ENCODE measurements at regions not wholly inside any gene's neighbourhood (a gene's known extent, or its start where the extent isn't known, plus 50 kb on each side); places are given as distances from the start of the nearest gene placed in this dataset.

GRCh38 chr10:120770496-120770895 is 80.7 kb upstream of the WDR11 start:
- no peaks in the 10 kb centered on the region for H3K9me3 Mint-ChIP-seq
- Histone ChIP-seq H4K20me1 (ENCODE audit: low read depth) (no peaks in the 10 kb centered on the region), H3K4me1 (peaks cover 24% of the 10 kb centered on the region), H3K9me3 (ENCODE audit: low read depth) (no peaks in the 10 kb centered on the region), H3K27ac (no peak overlapping the region), H3K27me3 (no peaks in the 10 kb centered on the region), H3K4me2 (no peak overlapping the region), H3K36me3 (no peaks in the 10 kb centered on the region), H3K9ac (no peak overlapping the region), H3K4me3 (no peak overlapping the region), H3F3A (ENCODE audit: low read depth) (peaks cover 9% of the 10 kb centered on the region), H3K79me2 (ENCODE audit: low read depth) (no peaks in the 10 kb centered on the region), H2AFZ (replicated peaks) (peak overlapping the region; percentile 11)
- no peak for TF ChIP-seq EZH2 (IDR thresholded peaks at IDR 0.05)
- no peak for TF ChIP-seq EZH2phosphoT487 (IDR thresholded peaks at IDR 0.05)
- no peak for TF ChIP-seq CTCF (IDR thresholded peaks at IDR 0.05)
- H3K27me3 Mint-ChIP-seq (ENCODE audit: insufficient read depth, low read depth): peaks cover 4% of the 10 kb centered on the region
- H3K4me3 Mint-ChIP-seq: no peak overlapping the region
- H3K36me3 Mint-ChIP-seq: no peaks in the 10 kb centered on the region
- peaks cover 22% of the 10 kb centered on the region for H3K4me1 Mint-ChIP-seq
- H3K27ac Mint-ChIP-seq: no peak overlapping the region
- DNase-seq (ENCODE audit: low spot score): no peak

GRCh38 chr10:120776442-120776841 is 74.7 kb upstream of the WDR11 start:
- H3K4me3 Mint-ChIP-seq: no peak overlapping the region
- Histone ChIP-seq H2AFZ (replicated peaks) (no peak overlapping the region), H3K27ac (no peak overlapping the region), H3K4me3 (no peak overlapping the region), H3K9me3 (ENCODE audit: low read depth) (no peaks in the 10 kb centered on the region), H3K4me1 (peaks cover 9% of the 10 kb centered on the region), H3F3A (ENCODE audit: low read depth) (no peaks in the 10 kb centered on the region), H3K36me3 (no peaks in the 10 kb centered on the region), H3K27me3 (no peaks in the 10 kb centered on the region), H3K79me2 (ENCODE audit: low read depth) (no peaks in the 10 kb centered on the region), H3K4me2 (no peak overlapping the region), H3K9ac (no peak overlapping the region), H4K20me1 (ENCODE audit: low read depth) (no peaks in the 10 kb centered on the region)
- peaks cover 5% of the 10 kb centered on the region for H3K27me3 Mint-ChIP-seq (ENCODE audit: insufficient read depth, low read depth)
- peaks cover 11% of the 10 kb centered on the region for H3K4me1 Mint-ChIP-seq
- H3K27ac Mint-ChIP-seq: no peak overlapping the region
- H3K36me3 Mint-ChIP-seq: no peaks in the 10 kb centered on the region
- H3K9me3 Mint-ChIP-seq: no peaks in the 10 kb centered on the region
- no peak for DNase-seq (ENCODE audit: low spot score)
- TF ChIP-seq EZH2phosphoT487 (IDR thresholded peaks at IDR 0.05): no peak
- no peak for TF ChIP-seq EZH2 (IDR thresholded peaks at IDR 0.05)
- no peak for TF ChIP-seq CTCF (IDR thresholded peaks at IDR 0.05)

GRCh38 chr10:120782336-120782735 is 68.8 kb upstream of the WDR11 start:
- Mint-ChIP-seq H3K27me3 (ENCODE audit: insufficient read depth, low read depth) (peaks cover 2% of the 10 kb centered on the region), H3K27ac (no peak overlapping the region), H3K36me3 (no peaks in the 10 kb centered on the region), H3K4me3 (no peak overlapping the region), H3K4me1 (no peaks in the 10 kb centered on the region), H3K9me3 (no peaks in the 10 kb centered on the region)
- no peaks in the 10 kb centered on the region for H3K36me3 ChIP-seq
- H3K4me2 ChIP-seq: no peak overlapping the region
- DNase-seq (ENCODE audit: low spot score): no peak
- H4K20me1 ChIP-seq (ENCODE audit: low read depth): no peaks in the 10 kb centered on the region
- H2AFZ ChIP-seq (replicated peaks): no peak overlapping the region
- TF ChIP-seq CTCF (IDR thresholded peaks at IDR 0.05) (no peak), EZH2 (IDR thresholded peaks at IDR 0.05) (no peak), EZH2phosphoT487 (IDR thresholded peaks at IDR 0.05) (no peak)
- no peaks in the 10 kb centered on the region for H3F3A ChIP-seq (ENCODE audit: low read depth)
- no peaks in the 10 kb centered on the region for H3K27me3 ChIP-seq
- H3K27ac ChIP-seq: no peak overlapping the region
- H3K9me3 ChIP-seq (ENCODE audit: low read depth): no peaks in the 10 kb centered on the region
- no peaks in the 10 kb centered on the region for H3K79me2 ChIP-seq (ENCODE audit: low read depth)
- no peak overlapping the region for H3K9ac ChIP-seq
- no peak overlapping the region for H3K4me3 ChIP-seq
- no peaks in the 10 kb centered on the region for H3K4me1 ChIP-seq
